ENCODE measurements at regions not wholly inside any gene's neighbourhood (a gene's known extent, or its start where the extent isn't known, plus 50 kb on each side); places are given as distances from the start of the nearest gene placed in this dataset.

GRCh38 chr12:92065018-92065499, 80.6 kb downstream of the BTG1 start:
- Histone ChIP-seq H3K27me3 (ENCODE audit: control insufficient read depth, insufficient read depth, low read length) (no peaks in the 10 kb centered on the region), H3K4me3 (ENCODE audit: low read depth, low read length) (no peak overlapping the region), H3K36me3 (ENCODE audit: control insufficient read depth, insufficient read depth, low read length) (no peaks in the 10 kb centered on the region)
- TF ChIP-seq, protein P1, sequence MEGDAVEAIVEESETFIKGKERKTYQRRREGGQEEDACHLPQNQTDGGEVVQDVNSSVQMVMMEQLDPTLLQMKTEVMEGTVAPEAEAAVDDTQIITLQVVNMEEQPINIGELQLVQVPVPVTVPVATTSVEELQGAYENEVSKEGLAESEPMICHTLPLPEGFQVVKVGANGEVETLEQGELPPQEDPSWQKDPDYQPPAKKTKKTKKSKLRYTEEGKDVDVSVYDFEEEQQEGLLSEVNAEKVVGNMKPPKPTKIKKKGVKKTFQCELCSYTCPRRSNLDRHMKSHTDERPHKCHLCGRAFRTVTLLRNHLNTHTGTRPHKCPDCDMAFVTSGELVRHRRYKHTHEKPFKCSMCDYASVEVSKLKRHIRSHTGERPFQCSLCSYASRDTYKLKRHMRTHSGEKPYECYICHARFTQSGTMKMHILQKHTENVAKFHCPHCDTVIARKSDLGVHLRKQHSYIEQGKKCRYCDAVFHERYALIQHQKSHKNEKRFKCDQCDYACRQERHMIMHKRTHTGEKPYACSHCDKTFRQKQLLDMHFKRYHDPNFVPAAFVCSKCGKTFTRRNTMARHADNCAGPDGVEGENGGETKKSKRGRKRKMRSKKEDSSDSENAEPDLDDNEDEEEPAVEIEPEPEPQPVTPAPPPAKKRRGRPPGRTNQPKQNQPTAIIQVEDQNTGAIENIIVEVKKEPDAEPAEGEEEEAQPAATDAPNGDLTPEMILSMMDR (IDR thresholded peaks at IDR 0.05; ENCODE audit: insufficient read depth, low read length, poor library complexity, severe bottlenecking): no peak
- DNase-seq (ENCODE audit: low read depth): no peak

- TF ChIP-seq, protein P1 (IDR thresholded peaks at IDR 0.05; ENCODE audit: insufficient read depth, low read length, poor library complexity, severe bottlenecking): no peak
- H3K36me3 ChIP-seq (ENCODE audit: control insufficient read depth, insufficient read depth, low read length): no peaks in the 10 kb centered on the region
- no peak overlapping the region for H3K4me3 ChIP-seq (ENCODE audit: low read depth, low read length)
- no peaks in the 10 kb centered on the region for H3K27me3 ChIP-seq (ENCODE audit: control insufficient read depth, insufficient read depth, low read length)
- no peak for DNase-seq (ENCODE audit: low read depth)
Measured at GRCh38 chr12:92064422-92064821, 81.2 kb downstream of the BTG1 start.

GRCh38 chr12:92063641-92064040, 82.0 kb downstream of the BTG1 start:
- TF ChIP-seq, protein P1 (IDR thresholded peaks at IDR 0.05; ENCODE audit: insufficient read depth, low read length, poor library complexity, severe bottlenecking): no peak
- no peak overlapping the region for H3K4me3 ChIP-seq (ENCODE audit: low read depth, low read length)
- H3K27me3 ChIP-seq (ENCODE audit: control insufficient read depth, insufficient read depth, low read length): no peaks in the 10 kb centered on the region
- H3K36me3 ChIP-seq (ENCODE audit: control insufficient read depth, insufficient read depth, low read length): no peaks in the 10 kb centered on the region
- DNase-seq (ENCODE audit: low read depth): no peak

- TF ChIP-seq, protein P1 (IDR thresholded peaks at IDR 0.05; ENCODE audit: insufficient read depth, low read length, poor library complexity, severe bottlenecking): no peak
- no peaks in the 10 kb centered on the region for H3K36me3 ChIP-seq (ENCODE audit: control insufficient read depth, insufficient read depth, low read length)
- no peak overlapping the region for H3K4me3 ChIP-seq (ENCODE audit: low read depth, low read length)
- H3K27me3 ChIP-seq (ENCODE audit: control insufficient read depth, insufficient read depth, low read length): no peaks in the 10 kb centered on the region
- DNase-seq (ENCODE audit: low read depth): no peak
Measured at GRCh38 chr12:92062539-92063493, 82.8 kb downstream of the BTG1 start.

GRCh38 chr12:92061061-92061460, 84.6 kb downstream of the BTG1 start:
- Histone ChIP-seq H3K36me3 (ENCODE audit: control insufficient read depth, insufficient read depth, low read length) (no peaks in the 10 kb centered on the region), H3K4me3 (ENCODE audit: low read depth, low read length) (no peak overlapping the region), H3K27me3 (ENCODE audit: control insufficient read depth, insufficient read depth, low read length) (no peaks in the 10 kb centered on the region)
- no peak for DNase-seq (ENCODE audit: low read depth)
- TF ChIP-seq, protein P1 (IDR thresholded peaks at IDR 0.05; ENCODE audit: insufficient read depth, low read length, poor library complexity, severe bottlenecking): no peak
